ENCODE measurements at regions not wholly inside any gene's neighbourhood (a gene's known extent, or its start where the extent isn't known, plus 50 kb on each side); places are given as distances from the start of the nearest gene placed in this dataset.

GRCh38 chr4:3853388-3854035 is 87.3 kb downstream of the ADRA2C start:
- DNase-seq = no peak

- no peak for DNase-seq
Observed at GRCh38 chr4:3854661-3855060, 88.5 kb downstream of the ADRA2C start.

- no peak for DNase-seq
Observed at GRCh38 chr4:3855646-3856045, 89.5 kb downstream of the ADRA2C start.

- DNase-seq = no peak
Observed at GRCh38 chr4:3856604-3857204, 90.5 kb downstream of the ADRA2C start.

- no peak for DNase-seq
Observed at GRCh38 chr4:3857269-3857926, 91.2 kb downstream of the ADRA2C start.

- no peak for DNase-seq
Observed at GRCh38 chr4:3858046-3858730, 92.0 kb downstream of the ADRA2C start.

GRCh38 chr4:3858765-3859388 is 92.7 kb downstream of the ADRA2C start:
- DNase-seq = no peak

GRCh38 chr4:3859571-3859970 is 93.4 kb downstream of the ADRA2C start:
- DNase-seq = no peak

GRCh38 chr4:3860061-3860912 is 94.1 kb downstream of the ADRA2C start:
- DNase-seq = no peak

- no peak for DNase-seq
Observed at GRCh38 chr4:3860913-3861636, 94.9 kb downstream of the ADRA2C start.

GRCh38 chr4:3861720-3862639 is 95.8 kb downstream of the ADRA2C start:
- no peak for DNase-seq

- DNase-seq = no peak
Observed at GRCh38 chr4:3862640-3863420, 96.6 kb downstream of the ADRA2C start.

GRCh38 chr4:3863841-3864741 is 97.9 kb downstream of the ADRA2C start:
- no peak for DNase-seq

GRCh38 chr4:3864742-3865721 is 98.8 kb downstream of the ADRA2C start:
- no peak for DNase-seq

GRCh38 chr4:3865986-3866812 is 100.0 kb downstream of the ADRA2C start:
- DNase-seq = no peak

GRCh38 chr4:3866813-3867129 is 100.6 kb downstream of the ADRA2C start:
- no peak for DNase-seq
